Bronchial epithelial cell (primary cell): ENCODE measurements at regions not wholly inside any gene's neighbourhood (a gene's known extent, or its start where the extent isn't known, plus 50 kb on each side); places are given as distances from the start of the nearest gene placed in this dataset.
A peak's percentile ranks its signal among the peaks of the same experiment; 100 is the strongest.

Experiments used
- DNase-seq: peaks from one replicate; pipeline ENCODE4 v3.0.0-alpha.2; 2010; ENCODE audit warnings: low read depth
- FAIRE-seq: peaks from 2 replicates; lab custom pipeline; 2011; peaks lifted over from hg19 to GRCh38; lab: Jason Lieb, UNC
- H3K27me3 ChIP-seq: 2 replicates; pipeline ENCODE4 v1.5.1; 2011; ENCODE audit warnings: low read length; ENCODE audit not compliant: control insufficient read depth, insufficient read depth
- H3K36me3 ChIP-seq: 2 replicates; pipeline ENCODE4 v1.5.1; 2011; ENCODE audit warnings: low read length; ENCODE audit not compliant: control insufficient read depth, insufficient read depth
- H3K4me3 ChIP-seq: 2 replicates; pipeline ENCODE4 v1.5.1; 2011; ENCODE audit warnings: mild to moderate bottlenecking, low read depth, low read length, control low read depth
- CTCF ChIP-seq: IDR thresholded peaks from 2 replicates; pipeline ENCODE4 v1.5.1; 2011; ENCODE audit warnings: mild to moderate bottlenecking, moderate library complexity, low read length, control low read depth, inconsistent platforms; ENCODE audit not compliant: insufficient read depth, severe bottlenecking

GRCh38 chr12:11539156-11539555, 110.3 kb upstream of the ETV6 start:
- H3K4me3 ChIP-seq = no peak overlapping the region
- no peaks in the 10 kb centered on the region for H3K36me3 ChIP-seq
- TF ChIP-seq CTCF = no peak
- H3K27me3 ChIP-seq = peaks cover 4% of the 10 kb centered on the region
- FAIRE-seq = no peak
- DNase-seq = no peak

- Histone ChIP-seq H3K27me3 (peaks cover 4% of the 10 kb centered on the region), H3K4me3 (no peak overlapping the region), H3K36me3 (no peaks in the 10 kb centered on the region)
- TF ChIP-seq CTCF = no peak
- DNase-seq (no peak), FAIRE-seq (no peak)
Observed at GRCh38 chr12:11540156-11540555, 109.3 kb upstream of the ETV6 start.

- no peak for DNase-seq
- no peak overlapping the region for H3K4me3 ChIP-seq
Observed at GRCh38 chr12:11540615-11541310, 108.7 kb upstream of the ETV6 start.

GRCh38 chr12:11542599-11542998, 106.9 kb upstream of the ETV6 start:
- no peak for DNase-seq
- no peak for TF ChIP-seq CTCF
- FAIRE-seq = no peak
- Histone ChIP-seq H3K4me3 (no peak overlapping the region), H3K27me3 (peaks cover 3% of the 10 kb centered on the region), H3K36me3 (no peaks in the 10 kb centered on the region)

More at GRCh38 chr12:11540615-11541310, 108.7 kb upstream of the ETV6 start:
- FAIRE-seq = peak; percentile 97
- TF ChIP-seq CTCF = no peak
- peaks cover 4% of the 10 kb centered on the region for H3K27me3 ChIP-seq
- H3K36me3 ChIP-seq = no peaks in the 10 kb centered on the region

- peaks cover 2% of the 10 kb centered on the region for H3K27me3 ChIP-seq
- H3K36me3 ChIP-seq = no peaks in the 10 kb centered on the region
- peak; percentile 65 for DNase-seq
- no peak overlapping the region for H3K4me3 ChIP-seq
- TF ChIP-seq CTCF = no peak
- no peak for FAIRE-seq
Observed at GRCh38 chr12:11543457-11544158, 105.9 kb upstream of the ETV6 start.
